LNCAP (cell line): ENCODE measurements at regions not wholly inside any gene's neighbourhood (a gene's known extent, or its start where the extent isn't known, plus 50 kb on each side); places are given as distances from the start of the nearest gene placed in this dataset.

Experiments
- CTCF ChIP-seq: fragments of 450-650 bp; IDR thresholded peaks from 2 replicates; pipeline ENCODE4 v1.5.1; 2017; ENCODE audit warnings: mild to moderate bottlenecking

DNA sequence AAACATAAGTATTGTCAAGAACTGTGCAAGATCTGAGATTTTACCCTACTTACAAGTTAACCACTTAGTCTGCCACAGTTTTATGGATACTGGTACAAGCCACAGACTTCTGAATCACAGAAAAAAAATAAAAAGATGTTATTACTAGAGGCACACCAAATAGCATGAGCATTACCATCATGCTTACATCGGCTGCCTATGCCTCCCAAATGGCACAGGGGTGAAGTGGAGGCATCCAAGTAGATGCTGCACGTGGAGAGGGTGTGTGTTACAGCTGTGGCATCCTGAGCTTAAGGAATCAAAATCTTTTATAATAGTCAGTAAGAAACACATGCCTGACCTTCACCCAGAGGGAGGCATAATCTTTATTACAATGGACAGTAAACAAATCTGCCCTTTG, 207.8 kb downstream of the TFEC start:
- TF ChIP-seq CTCF: no peak

- TF ChIP-seq CTCF: no peak
Observed at GRCh38 chr7:115822380-115822779, 208.2 kb downstream of the TFEC start.

GRCh38 chr7:115816318-115816974, 214.1 kb downstream of the TFEC start:
- TF ChIP-seq CTCF: no peak

GRCh38 chr7:115812794-115813193, 217.8 kb downstream of the TFEC start:
- TF ChIP-seq CTCF: no peak

DNA sequence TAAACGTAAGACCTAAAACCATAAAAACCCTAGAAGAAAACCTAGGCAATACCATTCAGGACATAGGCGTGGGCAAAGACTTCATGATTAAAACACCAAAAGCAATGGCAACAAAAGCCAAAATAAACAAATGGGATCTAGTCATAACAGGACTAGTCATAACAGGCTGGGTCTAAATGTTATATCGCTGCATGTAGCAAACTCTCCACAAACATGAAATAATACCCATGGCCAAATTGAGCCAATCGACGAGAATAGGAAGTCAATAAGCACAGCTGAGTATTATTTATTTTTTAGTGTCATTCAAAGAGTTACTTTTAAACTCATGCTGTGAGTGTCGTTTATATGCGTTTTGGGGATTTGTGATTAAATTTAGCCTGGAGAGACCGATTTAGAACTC, 225.1 kb downstream of the TFEC start:
- TF ChIP-seq CTCF: no peak

DNA sequence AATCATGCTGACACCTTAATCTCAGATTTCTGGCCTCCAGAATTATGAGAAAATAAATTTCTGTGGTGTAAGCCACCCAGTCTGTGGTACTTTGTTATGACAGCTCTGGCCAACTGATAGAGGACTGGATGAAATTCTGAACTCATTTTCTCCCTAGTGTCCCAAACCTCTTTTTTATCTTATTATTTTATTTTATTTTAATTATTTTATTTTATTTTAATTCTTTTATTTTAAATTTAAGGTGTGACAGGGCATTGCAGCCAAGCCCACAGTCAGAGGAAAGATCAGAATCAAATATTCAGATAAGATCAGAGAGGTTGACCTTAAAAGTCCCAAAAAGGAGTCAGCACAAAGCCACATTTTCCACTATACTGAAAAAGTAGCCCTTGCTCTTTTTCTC, 228.1 kb downstream of the TFEC start:
- TF ChIP-seq CTCF: no peak

GRCh38 chr7:115799430-115799829, 231.1 kb downstream of the TFEC start:
- no peak for TF ChIP-seq CTCF
